T-cell (primary cell): ENCODE measurements at regions not wholly inside any gene's neighbourhood (a gene's known extent, or its start where the extent isn't known, plus 50 kb on each side); places are given as distances from the start of the nearest gene placed in this dataset.

Experiments used
- ATAC-seq, 4 experiments: fragments of 200-7000 bp in 3 of 4; fragments of 150-1000 bp in 1 of 4; cut with Tn5 transposase; replicated peaks in 1 of 4; 1 replicate in 3 of 4; 2 replicates in 1 of 4; pipeline ENCODE4 v1.10.0; 2021; ENCODE audit warnings: moderate library complexity in 3 of 4, mild to moderate bottlenecking in 2 of 4, moderate number of reproducible peaks in 1 of 4
- CTCF ChIA-PET, 2 donors: fragments of 300-600 bp; sonication (Branson Sonifier 250); formaldehyde crosslinking; loops; one replicate each; lab custom pipeline; 2022; ENCODE audit warnings: antibody characterized with exemption in 2 of 2; lab: Charles Lee
- POLR2A ChIA-PET, 2 donors: fragments of 300-600 bp; sonication (Branson Sonifier 250); formaldehyde crosslinking; loops; one replicate each; lab custom pipeline; 2022; ENCODE audit warnings: antibody characterized with exemption in 2 of 2; lab: Charles Lee
- DNase-seq, 35 experiments: peaks; one replicate each; pipeline versions ENCODE4 v3.0.0 to v3.0.0-alpha.2; 2013 to 2023
- H3K27ac ChIP-seq: one replicate; pipeline ENCODE4 v1.5.1; 2013; ENCODE audit warnings: low read length
- H3K27me3 ChIP-seq, 2 experiments: replicated peaks in 1 of 2; 1 replicate in 1 of 2; 2 replicates in 1 of 2; pipeline versions ENCODE4 v1.6.1 to v1.7.0; 2013; ENCODE audit warnings: low read length in 1 of 2, mixed read lengths in 1 of 2; ENCODE audit not compliant: control insufficient read depth in 2 of 2, insufficient read depth in 2 of 2; ENCODE audit errors: extremely low read depth in 1 of 2
- H3K36me3 ChIP-seq, 2 donors: 1 replicate in 1 of 2; 2 replicates in 1 of 2; pipeline versions ENCODE4 v1.6.1 to v1.7.0; 2013; ENCODE audit warnings: low read length in 1 of 2; ENCODE audit not compliant: control insufficient read depth in 2 of 2, insufficient read depth in 1 of 2; ENCODE audit errors: extremely low read depth in 1 of 2
- H3K4me1 ChIP-seq, 2 experiments: 1 replicate in 1 of 2; 2 replicates in 1 of 2; pipeline versions ENCODE4 v1.6.1 to v1.7.0; 2013; ENCODE audit warnings: low read length in 2 of 2, mixed read lengths in 1 of 2; ENCODE audit not compliant: insufficient read depth in 2 of 2, control insufficient read depth in 1 of 2; ENCODE audit errors: extremely low read depth in 1 of 2
- H3K4me3 ChIP-seq, 2 donors: 1 replicate in 1 of 2; 2 replicates in 1 of 2; pipeline versions ENCODE4 v1.5.1 to v1.7.0; 2013; ENCODE audit warnings: mild to moderate bottlenecking in 2 of 2, low read length in 1 of 2, moderate library complexity in 1 of 2; ENCODE audit not compliant: control insufficient read depth in 1 of 2; ENCODE audit errors: extremely low read depth in 1 of 2
- H3K9me3 ChIP-seq: 2 replicates; pipeline ENCODE4 v1.7.0; 2013
- H3K27ac Mint-ChIP-seq, 2 donors: one replicate each; pipeline ENCODE4 v1.8.0; 2020 to 2021; ENCODE audit warnings: mild to moderate bottlenecking in 2 of 2, mixed read lengths in 2 of 2
- H3K27me3 Mint-ChIP-seq, 2 donors: one replicate each; pipeline ENCODE4 v1.8.0; 2021 to 2022; ENCODE audit warnings: mixed read lengths in 2 of 2
- H3K36me3 Mint-ChIP-seq: one replicate; pipeline ENCODE4 v1.8.0; 2021; ENCODE audit warnings: mixed read lengths
- H3K4me1 Mint-ChIP-seq, 3 donors: one replicate each; pipeline ENCODE4 v1.8.0; 2020 to 2022; ENCODE audit warnings: mixed read lengths in 3 of 3, mild to moderate bottlenecking in 1 of 3
- H3K4me3 Mint-ChIP-seq, 3 donors: one replicate each; pipeline ENCODE4 v1.8.0; 2020 to 2022; ENCODE audit warnings: mild to moderate bottlenecking in 3 of 3, mixed read lengths in 3 of 3, moderate library complexity in 3 of 3
- H3K9me3 Mint-ChIP-seq, 3 donors: one replicate each; pipeline ENCODE4 v1.8.0; 2020 to 2022; ENCODE audit warnings: mixed read lengths in 3 of 3
- WGBS: methylation state at CpG from one replicate; pipeline ENCODE4 v1.1.5; 2013; ENCODE audit warnings: missing lambda C conversion rate; ENCODE audit not compliant: insufficient coverage; 5-methylcytosine and 5-hydroxymethylcytosine counted together

GRCh38 chr2:191476901-191477300 lies 201.0 kb upstream of the NABP1 start:
- Histone ChIP-seq H3K36me3 (no peaks in the 10 kb centered on the region), H3K4me1 (no peaks in the 10 kb centered on the region), H3K9me3 (no peaks in the 10 kb centered on the region), H3K27me3 (peaks cover 0 to 2% of the 10 kb centered on the region in 2 experiments), H3K27ac (no peak overlapping the region), H3K4me3 (no peak overlapping the region)
- no peak for ATAC-seq
- Mint-ChIP-seq H3K9me3 (peaks cover 7 to 13% (median 9%) of the 10 kb centered on the region in 3 donors), H3K27ac (no peak overlapping the region), H3K27me3 (peaks cover 6 to 8% of the 10 kb centered on the region in 2 donors), H3K4me3 (no peak overlapping the region), H3K4me1 (no peaks in the 10 kb centered on the region), H3K36me3 (no peaks in the 10 kb centered on the region)
- ChIA-PET CTCF (no interaction called here), POLR2A (no interaction called here)
- WGBS: 89% methylated on average over 4 of the region's 5 CpGs
- DNase-seq: no peak

GRCh38 chr2:191478799-191479679 lies 198.9 kb upstream of the NABP1 start:
- no peak overlapping the region for H3K27ac Mint-ChIP-seq
- no peak overlapping the region for H3K4me3 Mint-ChIP-seq
- CTCF ChIA-PET: no interaction called here
- Histone ChIP-seq H3K36me3 (no peaks in the 10 kb centered on the region), H3K9me3 (no peaks in the 10 kb centered on the region), H3K27me3 (peaks cover 0 to 6% of the 10 kb centered on the region in 2 experiments), H3K27ac (no peak overlapping the region), H3K4me1 (no peaks in the 10 kb centered on the region), H3K4me3 (no peak overlapping the region)
- WGBS: 17% methylated on average over 1 of the region's 10 CpGs
- peaks cover 8 to 11% of the 10 kb centered on the region in 2 donors for H3K27me3 Mint-ChIP-seq
- H3K4me1 Mint-ChIP-seq: no peaks in the 10 kb centered on the region
- H3K36me3 Mint-ChIP-seq: no peaks in the 10 kb centered on the region
- ATAC-seq (no peak), DNase-seq (no peak)
- H3K9me3 Mint-ChIP-seq: peaks cover 12 to 28% (median 22%) of the 10 kb centered on the region in 3 donors
- POLR2A ChIA-PET: interaction anchor here in 1 of 2 donors (0.6 kb wide), 1 partner anchor 9 kb away, joined by 3 read pairs; no protein-coding TSS in a partner anchor

GRCh38 chr2:191479680-191480023 lies 198.3 kb upstream of the NABP1 start:
- DNase-seq (no peak), ATAC-seq (no peak)
- no peak overlapping the region for H3K27ac ChIP-seq
- H3K36me3 ChIP-seq: no peaks in the 10 kb centered on the region
- ChIA-PET CTCF (no interaction called here), POLR2A (no interaction called here)
- no peaks in the 10 kb centered on the region for H3K36me3 Mint-ChIP-seq
- H3K4me3 Mint-ChIP-seq: no peak overlapping the region
- peaks cover 0 to 6% of the 10 kb centered on the region in 2 experiments for H3K27me3 ChIP-seq
- no peaks in the 10 kb centered on the region for H3K4me1 ChIP-seq
- H3K9me3 ChIP-seq: no peaks in the 10 kb centered on the region
- no peaks in the 10 kb centered on the region for H3K4me1 Mint-ChIP-seq
- 38% methylated on average over 4 of the region's 5 CpGs for WGBS
- H3K4me3 ChIP-seq: no peak overlapping the region
- H3K27me3 Mint-ChIP-seq: peaks cover 11% of the 10 kb centered on the region in 2 donors
- no peak overlapping the region for H3K27ac Mint-ChIP-seq
- H3K9me3 Mint-ChIP-seq: peaks cover 12 to 28% (median 22%) of the 10 kb centered on the region in 3 donors

- POLR2A ChIA-PET: interaction anchor here in 1 of 2 donors (0.7 kb wide), 1 partner anchor 154 kb away, joined by 4 read pairs; no protein-coding TSS in a partner anchor
- no CpG with 5 or more reads among the region's 3 CpGs for WGBS
Observed at GRCh38 chr2:191481305-191482070, 196.4 kb upstream of the NABP1 start.

GRCh38 chr2:191483117-191483516 lies 194.8 kb upstream of the NABP1 start:
- H3K4me1 Mint-ChIP-seq: no peaks in the 10 kb centered on the region
- no peaks in the 10 kb centered on the region for H3K9me3 ChIP-seq
- H3K4me1 ChIP-seq: no peaks in the 10 kb centered on the region
- H3K4me3 ChIP-seq: no peak overlapping the region
- peaks cover 0 to 6% of the 10 kb centered on the region in 2 experiments for H3K27me3 ChIP-seq
- no peak overlapping the region for H3K4me3 Mint-ChIP-seq
- WGBS: 71% methylated on average over 1 of the region's 3 CpGs
- H3K9me3 Mint-ChIP-seq: peaks cover 12 to 28% (median 22%) of the 10 kb centered on the region in 3 donors
- H3K27ac ChIP-seq: no peak overlapping the region
- H3K27me3 Mint-ChIP-seq: peaks cover 14 to 15% of the 10 kb centered on the region in 2 donors
- H3K36me3 Mint-ChIP-seq: no peaks in the 10 kb centered on the region
- ChIA-PET CTCF (no interaction called here), POLR2A (no interaction called here)
- ATAC-seq (no peak), DNase-seq (no peak)
- H3K36me3 ChIP-seq: no peaks in the 10 kb centered on the region
- no peak overlapping the region for H3K27ac Mint-ChIP-seq

More at GRCh38 chr2:191481305-191482070, 196.4 kb upstream of the NABP1 start:
- peaks cover 14 to 15% of the 10 kb centered on the region in 2 donors for H3K27me3 Mint-ChIP-seq
- no peak overlapping the region for H3K4me3 Mint-ChIP-seq
- DNase-seq (no peak), ATAC-seq (no peak)
- no peaks in the 10 kb centered on the region for H3K36me3 ChIP-seq
- peaks cover 0 to 6% of the 10 kb centered on the region in 2 experiments for H3K27me3 ChIP-seq
- no peaks in the 10 kb centered on the region for H3K9me3 ChIP-seq
- CTCF ChIA-PET: no interaction called here
- no peak overlapping the region for H3K4me3 ChIP-seq
- peaks cover 12 to 28% (median 22%) of the 10 kb centered on the region in 3 donors for H3K9me3 Mint-ChIP-seq
- no peak overlapping the region for H3K27ac Mint-ChIP-seq
- H3K27ac ChIP-seq: no peak overlapping the region
- H3K4me1 ChIP-seq: no peaks in the 10 kb centered on the region
- no peaks in the 10 kb centered on the region for H3K36me3 Mint-ChIP-seq
- no peaks in the 10 kb centered on the region for H3K4me1 Mint-ChIP-seq

- ATAC-seq (no peak), DNase-seq (no peak)
- Mint-ChIP-seq H3K36me3 (no peaks in the 10 kb centered on the region), H3K27ac (no peak overlapping the region), H3K4me3 (no peak overlapping the region), H3K9me3 (peaks cover 4 to 16% (median 16%) of the 10 kb centered on the region in 3 donors), H3K27me3 (peaks cover 7 to 15% of the 10 kb centered on the region in 2 donors), H3K4me1 (no peaks in the 10 kb centered on the region)
- H3K9me3 ChIP-seq: no peaks in the 10 kb centered on the region
- no peak overlapping the region for H3K4me3 ChIP-seq
- H3K4me1 ChIP-seq: no peaks in the 10 kb centered on the region
- H3K27ac ChIP-seq: no peak overlapping the region
- POLR2A ChIA-PET: no interaction called here
- H3K36me3 ChIP-seq: no peaks in the 10 kb centered on the region
- peaks cover 0 to 3% of the 10 kb centered on the region in 2 experiments for H3K27me3 ChIP-seq
- 43% methylated on average over 1 of the region's 3 CpGs for WGBS
- CTCF ChIA-PET: no interaction called here
Observed at GRCh38 chr2:191486584-191487320, 191.2 kb upstream of the NABP1 start.
